ENCODE measurements at regions not wholly inside any gene's neighbourhood (a gene's known extent, or its start where the extent isn't known, plus 50 kb on each side); places are given as distances from the start of the nearest gene placed in this dataset.

- TF ChIP-seq CTCF (IDR thresholded peaks at IDR 0.05) (no peak), CREB1 (CRISPR knock-in tag; IDR thresholded peaks at IDR 0.05) (no peak), FOXJ3 (CRISPR knock-in tag; IDR thresholded peaks at IDR 0.05; ENCODE audit: borderline replicate concordance) (no peak), ZNF263 (CRISPR knock-in tag; IDR thresholded peaks at IDR 0.05; ENCODE audit: low read depth) (no peak), HMGA2 (CRISPR knock-in tag; IDR thresholded peaks at IDR 0.05) (no peak), MXD4 (CRISPR knock-in tag; IDR thresholded peaks at IDR 0.05; ENCODE audit: borderline replicate concordance) (no peak), MYBL2 (CRISPR knock-in tag; IDR thresholded peaks at IDR 0.05) (no peak), ZNF317 (CRISPR knock-in tag; IDR thresholded peaks at IDR 0.05; ENCODE audit: borderline replicate concordance, low read depth) (no peak), GABPB1 (CRISPR knock-in tag; IDR thresholded peaks at IDR 0.05) (no peak)
These were observed 525.1 kb upstream of the IGFBP3 start for GRCh38 chr7:46446151-46446550.
